Activated CD4-positive, alpha-beta memory T cell treated with anti-CD3 and anti-CD28 coated beads for 36 hours (primary cell): ENCODE measurements at regions not wholly inside any gene's neighbourhood (a gene's known extent, or its start where the extent isn't known, plus 50 kb on each side); places are given as distances from the start of the nearest gene placed in this dataset.
"Not testable (repeated sequence)": the region's sequence is repeated elsewhere in the genome, so short reads cannot be mapped to it uniquely, and the experiment has no call there.

ENCODE experiments used
- CTCF ChIA-PET: fragments of 350-600 bp; sonication (Branson Sonifier 250); formaldehyde crosslinking; loops from one replicate; lab custom pipeline; 2021; ENCODE audit warnings: antibody characterized with exemption, inconsistent platforms; lab: Charles Lee
- POLR2A ChIA-PET: fragments of 350-600 bp; sonication (Branson Sonifier 250); formaldehyde crosslinking; loops from one replicate; lab custom pipeline; 2021; ENCODE audit warnings: antibody characterized with exemption; lab: Charles Lee
- DNase-seq: peaks from one replicate; pipeline ENCODE4 v3.0.0-alpha.2; 2020
- H3K27ac Mint-ChIP-seq: one replicate; pipeline ENCODE4 v1.8.0; 2021; ENCODE audit warnings: mixed read lengths
- H3K27me3 Mint-ChIP-seq: one replicate; pipeline ENCODE4 v1.8.0; 2021; ENCODE audit warnings: mixed read lengths
- H3K36me3 Mint-ChIP-seq: one replicate; pipeline ENCODE4 v1.8.0; 2021; ENCODE audit warnings: mixed read lengths
- H3K4me1 Mint-ChIP-seq: one replicate; pipeline ENCODE4 v1.8.0; 2021; ENCODE audit warnings: low read depth, mixed read lengths
- H3K4me3 Mint-ChIP-seq: one replicate; pipeline ENCODE4 v1.8.0; 2021; ENCODE audit warnings: mild to moderate bottlenecking, mixed read lengths
- H3K9me3 Mint-ChIP-seq: one replicate; pipeline ENCODE4 v1.8.0; 2021; ENCODE audit warnings: mixed read lengths
- intact Hi-C: fragments of 100-400 bp; cut with micrococcal nuclease; formaldehyde crosslinking; loops from one replicate; pipeline ENCODE4 v1.15.1; 2023

- H3K27me3 Mint-ChIP-seq, CTCF ChIA-PET, H3K4me3 Mint-ChIP-seq, H3K9me3 Mint-ChIP-seq, intact Hi-C loops, POLR2A ChIA-PET, H3K36me3 Mint-ChIP-seq, H3K4me1 Mint-ChIP-seq, DNase-seq, H3K27ac Mint-ChIP-seq: not testable (repeated sequence)
Measured at GRCh38 chr15:44817797-44818196, 81.5 kb downstream of the TRIM69 start.

GRCh38 chr15:44819331-44819987 lies 83.1 kb downstream of the TRIM69 start:
- H3K4me3 Mint-ChIP-seq, H3K27me3 Mint-ChIP-seq, intact Hi-C loops, POLR2A ChIA-PET, DNase-seq, H3K4me1 Mint-ChIP-seq, H3K27ac Mint-ChIP-seq, H3K36me3 Mint-ChIP-seq, H3K9me3 Mint-ChIP-seq: not testable (repeated sequence)
- CTCF ChIA-PET: interaction anchor here (1.0 kb wide), 1 partner anchor 299 kb away, joined by 3 read pairs; no protein-coding TSS in a partner anchor

GRCh38 chr15:44820535-44820934 lies 84.2 kb downstream of the TRIM69 start:
- H3K9me3 Mint-ChIP-seq, H3K4me1 Mint-ChIP-seq, intact Hi-C loops, H3K27ac Mint-ChIP-seq, DNase-seq, H3K36me3 Mint-ChIP-seq, POLR2A ChIA-PET, CTCF ChIA-PET, H3K4me3 Mint-ChIP-seq, H3K27me3 Mint-ChIP-seq: not testable (repeated sequence)

- CTCF ChIA-PET, intact Hi-C loops, POLR2A ChIA-PET, DNase-seq, H3K36me3 Mint-ChIP-seq, H3K27me3 Mint-ChIP-seq, H3K4me1 Mint-ChIP-seq, H3K4me3 Mint-ChIP-seq, H3K9me3 Mint-ChIP-seq, H3K27ac Mint-ChIP-seq: not testable (repeated sequence)
Measured at GRCh38 chr15:44820967-44821366, 84.6 kb downstream of the TRIM69 start.

- H3K27me3 Mint-ChIP-seq, H3K4me1 Mint-ChIP-seq, H3K9me3 Mint-ChIP-seq, POLR2A ChIA-PET, H3K27ac Mint-ChIP-seq, CTCF ChIA-PET, intact Hi-C loops, H3K36me3 Mint-ChIP-seq, H3K4me3 Mint-ChIP-seq, DNase-seq: not testable (repeated sequence)
Measured at GRCh38 chr15:44824277-44825145, 88.2 kb downstream of the TRIM69 start.

- DNase-seq, H3K27ac Mint-ChIP-seq, POLR2A ChIA-PET, H3K9me3 Mint-ChIP-seq, H3K27me3 Mint-ChIP-seq, H3K36me3 Mint-ChIP-seq, intact Hi-C loops, CTCF ChIA-PET, H3K4me3 Mint-ChIP-seq: not testable (repeated sequence)
- peaks cover 10% of the 10 kb centered on the region for H3K4me1 Mint-ChIP-seq
Measured at GRCh38 chr15:44826583-44826982, 90.3 kb downstream of the TRIM69 start.

- H3K36me3 Mint-ChIP-seq, H3K9me3 Mint-ChIP-seq, H3K4me3 Mint-ChIP-seq, H3K27ac Mint-ChIP-seq, DNase-seq, intact Hi-C loops, CTCF ChIA-PET, H3K27me3 Mint-ChIP-seq: not testable (repeated sequence)
- H3K4me1 Mint-ChIP-seq: peaks cover 13% of the 10 kb centered on the region
- POLR2A ChIA-PET: interaction anchor here (0.7 kb wide), 1 partner anchor 246 kb away, joined by 4 read pairs; no protein-coding TSS in a partner anchor
Measured at GRCh38 chr15:44828229-44828914, 92.0 kb downstream of the TRIM69 start.

- H3K27ac Mint-ChIP-seq, DNase-seq, H3K4me3 Mint-ChIP-seq, H3K27me3 Mint-ChIP-seq, intact Hi-C loops, POLR2A ChIA-PET, H3K9me3 Mint-ChIP-seq, CTCF ChIA-PET, H3K36me3 Mint-ChIP-seq: not testable (repeated sequence)
- H3K4me1 Mint-ChIP-seq: peaks cover 13% of the 10 kb centered on the region
Measured at GRCh38 chr15:44829150-44829549, 92.8 kb downstream of the TRIM69 start.

- H3K27me3 Mint-ChIP-seq, H3K4me3 Mint-ChIP-seq, H3K9me3 Mint-ChIP-seq, POLR2A ChIA-PET, H3K36me3 Mint-ChIP-seq, intact Hi-C loops: not testable (repeated sequence)
- CTCF ChIA-PET: interaction anchor here (0.7 to 1.2 kb wide), 2 partner anchors 246 to 287 kb away, joined by 3 read pairs; no protein-coding TSS in a partner anchor
- peak overlapping the region; percentile 77 for H3K27ac Mint-ChIP-seq
- H3K4me1 Mint-ChIP-seq: peaks cover 13% of the 10 kb centered on the region
- peak; percentile 41 for DNase-seq
Measured at GRCh38 chr15:44830692-44831408, 94.5 kb downstream of the TRIM69 start.

GRCh38 chr15:44831409-44831741 lies 95.0 kb downstream of the TRIM69 start:
- POLR2A ChIA-PET, H3K36me3 Mint-ChIP-seq, DNase-seq, H3K27me3 Mint-ChIP-seq, intact Hi-C loops, H3K9me3 Mint-ChIP-seq, H3K4me3 Mint-ChIP-seq: not testable (repeated sequence)
- CTCF ChIA-PET: interaction anchor here (0.7 to 1.2 kb wide), 2 partner anchors 247 to 287 kb away, joined by 3 read pairs; no protein-coding TSS in a partner anchor
- Mint-ChIP-seq H3K27ac (peak overlapping the region; percentile 77), H3K4me1 (peaks cover 13% of the 10 kb centered on the region)

- H3K36me3 Mint-ChIP-seq, POLR2A ChIA-PET, H3K4me3 Mint-ChIP-seq, H3K27me3 Mint-ChIP-seq, H3K9me3 Mint-ChIP-seq, H3K27ac Mint-ChIP-seq, CTCF ChIA-PET, intact Hi-C loops, DNase-seq: not testable (repeated sequence)
- H3K4me1 Mint-ChIP-seq: peaks cover 13% of the 10 kb centered on the region
Measured at GRCh38 chr15:44832133-44832532, 95.8 kb downstream of the TRIM69 start.

- peaks cover 13% of the 10 kb centered on the region for H3K4me1 Mint-ChIP-seq
- DNase-seq, CTCF ChIA-PET, POLR2A ChIA-PET, H3K27ac Mint-ChIP-seq, H3K36me3 Mint-ChIP-seq, H3K9me3 Mint-ChIP-seq, intact Hi-C loops, H3K27me3 Mint-ChIP-seq, H3K4me3 Mint-ChIP-seq: not testable (repeated sequence)
Measured at GRCh38 chr15:44833081-44833480, 96.8 kb downstream of the TRIM69 start.
